Neuronal stem cell (in vitro differentiated cells): ENCODE measurements at regions not wholly inside any gene's neighbourhood (a gene's known extent, or its start where the extent isn't known, plus 50 kb on each side); places are given as distances from the start of the nearest gene placed in this dataset.

Source experiments
- DNase-seq: peaks from one replicate; pipeline ENCODE4 v3.0.0-alpha.2; 2013; ENCODE audit warnings: low spot score
- H2AFZ ChIP-seq: one replicate; pipeline ENCODE4 v1.6.1; 2013; ENCODE audit warnings: mild to moderate bottlenecking, low read length, inconsistent platforms
- H2AK5ac ChIP-seq: 2 replicates; pipeline ENCODE4 v1.6.1; 2013; ENCODE audit warnings: low read depth, mild to moderate bottlenecking, inconsistent platforms, low read length, moderate library complexity, mixed read lengths
- H2BK120ac ChIP-seq: 2 replicates; pipeline ENCODE4 v1.6.1; 2013; ENCODE audit warnings: low read depth, mild to moderate bottlenecking, inconsistent platforms, low read length, moderate library complexity, mixed read lengths
- H2BK12ac ChIP-seq: one replicate; pipeline ENCODE4 v1.6.1; 2013; ENCODE audit warnings: low read length, inconsistent platforms
- H2BK15ac ChIP-seq: 2 replicates; pipeline ENCODE4 v1.6.1; 2013; ENCODE audit warnings: mild to moderate bottlenecking, low read length, inconsistent platforms, mixed read lengths
- H2BK5ac ChIP-seq: one replicate; pipeline ENCODE4 v1.6.1; 2013; ENCODE audit warnings: inconsistent platforms, mild to moderate bottlenecking, low read length, moderate library complexity
- H3K14ac ChIP-seq: one replicate; pipeline ENCODE4 v1.6.1; 2013; ENCODE audit warnings: low read length, inconsistent platforms
- H3K18ac ChIP-seq: 2 replicates; pipeline ENCODE4 v1.6.1; 2013; ENCODE audit warnings: low read length, inconsistent platforms
- H3K23ac ChIP-seq: 2 replicates; pipeline ENCODE4 v1.6.1; 2013; ENCODE audit warnings: low read depth, mild to moderate bottlenecking, mixed read lengths, low read length, inconsistent platforms; ENCODE audit not compliant: poor library complexity
- H3K27ac ChIP-seq: replicated peaks from 3 replicates; pipeline ENCODE4 v1.5.1; 2013; ENCODE audit warnings: low read length, inconsistent platforms
- H3K27me3 ChIP-seq, 3 experiments: 2 replicates each; pipeline ENCODE4 v1.6.1; 2013; ENCODE audit warnings: low read length in 3 of 3, mild to moderate bottlenecking in 2 of 3, inconsistent platforms in 1 of 3, low read depth in 1 of 3, mixed read lengths in 1 of 3, moderate library complexity in 1 of 3; ENCODE audit not compliant: control insufficient read depth in 3 of 3, insufficient read depth in 3 of 3
- H3K36me3 ChIP-seq, 2 donors: replicated peaks in 1 of 2; 2 replicates each; pipeline ENCODE4 v1.6.1; 2013; ENCODE audit warnings: low read length in 2 of 2; ENCODE audit not compliant: control insufficient read depth in 2 of 2, insufficient read depth in 2 of 2
- H3K4ac ChIP-seq: 2 replicates; pipeline ENCODE4 v1.6.1; 2013; ENCODE audit warnings: inconsistent platforms, mild to moderate bottlenecking, low read length, moderate library complexity
- H3K4me1 ChIP-seq, 2 donors: 1 replicate in 1 of 2; 2 replicates in 1 of 2; pipeline ENCODE4 v1.6.1; 2013; ENCODE audit warnings: low read length in 2 of 2, low read depth in 1 of 2; ENCODE audit not compliant: control insufficient read depth in 2 of 2, insufficient read depth in 1 of 2
- H3K4me2 ChIP-seq: one replicate; pipeline ENCODE4 v1.6.1; 2013; ENCODE audit warnings: mild to moderate bottlenecking, low read length, inconsistent platforms; ENCODE audit not compliant: insufficient read depth, poor library complexity, severe bottlenecking
- H3K4me3 ChIP-seq, 2 donors: 2 replicates each; pipeline ENCODE4 v1.5.1; 2013; ENCODE audit warnings: low read length in 2 of 2, mild to moderate bottlenecking in 2 of 2, inconsistent platforms in 1 of 2, moderate library complexity in 1 of 2
- H3K79me1 ChIP-seq: one replicate; pipeline ENCODE4 v1.6.1; 2013; ENCODE audit warnings: low read depth, mild to moderate bottlenecking, inconsistent platforms, low read length, moderate library complexity
- H3K9ac ChIP-seq: one replicate; pipeline ENCODE4 v1.6.1; 2013; ENCODE audit warnings: mild to moderate bottlenecking, low read depth, low read length, inconsistent platforms; ENCODE audit not compliant: poor library complexity
- H3K9me3 ChIP-seq, 2 donors: replicated peaks in 1 of 2; 2 replicates each; pipeline versions ENCODE3 to v1.6.1; 2013; ENCODE audit warnings: low read length in 2 of 2, mild to moderate bottlenecking in 2 of 2, inconsistent platforms in 1 of 2, low read depth in 1 of 2, mixed read lengths in 1 of 2, moderate library complexity in 1 of 2; ENCODE audit not compliant: control insufficient read depth in 2 of 2, insufficient read depth in 1 of 2
- H4K8ac ChIP-seq: one replicate; pipeline ENCODE4 v1.6.1; 2013; ENCODE audit warnings: low read depth, mild to moderate bottlenecking, inconsistent platforms, low read length, moderate library complexity
- H4K91ac ChIP-seq: one replicate; pipeline ENCODE4 v1.6.1; 2013; ENCODE audit warnings: low read length, low read depth, mild to moderate bottlenecking, inconsistent platforms; ENCODE audit not compliant: poor library complexity
- WGBS, 2 donors: extraction: QIAGEN DNeasy Blood & Tissue Kit; methylation state at CpG; one replicate each; pipeline ENCODE4 v1.1.7; 2013; ENCODE audit warnings: missing lambda C conversion rate in 2 of 2, mixed read lengths in 1 of 2; ENCODE audit not compliant: insufficient read length in 2 of 2, insufficient replicate concordance in 1 of 2; ENCODE audit errors: extremely low coverage in 2 of 2; 5-methylcytosine and 5-hydroxymethylcytosine counted together

DNA sequence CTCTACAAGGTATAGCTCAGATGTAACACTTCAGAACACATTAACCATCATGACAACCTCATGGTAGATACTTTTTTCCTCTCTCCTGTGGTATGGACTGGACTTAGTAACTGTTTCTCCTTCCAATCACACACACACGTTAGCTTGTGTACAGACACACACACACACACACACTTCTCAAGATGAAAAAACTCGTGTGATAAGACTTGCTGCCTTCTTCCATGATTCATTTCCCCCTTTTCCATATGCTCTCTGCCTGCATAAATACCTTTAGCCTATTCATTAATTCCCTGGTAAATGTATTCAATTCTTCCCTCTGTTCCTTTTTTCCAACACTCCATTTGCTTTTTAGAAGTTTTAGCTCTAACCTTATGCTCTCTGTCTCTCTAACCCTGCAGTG lies 118.9 kb upstream of the TANK start:
- H3K27me3 ChIP-seq = no peaks in the 10 kb centered on the region
- H2BK15ac ChIP-seq = no peak overlapping the region
- H3K14ac ChIP-seq = no peak overlapping the region
- H2BK12ac ChIP-seq = no peak overlapping the region
- no peak overlapping the region for H3K4ac ChIP-seq
- no peak overlapping the region for H3K23ac ChIP-seq
- no peak overlapping the region for H4K91ac ChIP-seq
- H2BK5ac ChIP-seq = no peak overlapping the region
- no peak overlapping the region for H3K4me3 ChIP-seq
- no CpG with 5 or more reads among the region's 2 CpGs for WGBS, 2 donors
- H4K8ac ChIP-seq = no peak overlapping the region
- no peak overlapping the region for H3K27ac ChIP-seq
- no peaks in the 10 kb centered on the region for H3K79me1 ChIP-seq
- H3K4me2 ChIP-seq = no peak overlapping the region
- no peak overlapping the region for H2BK120ac ChIP-seq
- H3K9me3 ChIP-seq = no peaks in the 10 kb centered on the region
- no peaks in the 10 kb centered on the region for H3K36me3 ChIP-seq
- no peak for DNase-seq
- H2AK5ac ChIP-seq = no peak overlapping the region
- H2AFZ ChIP-seq = peak overlapping the region; percentile 8
- H3K9ac ChIP-seq = no peak overlapping the region
- H3K4me1 ChIP-seq = peaks cover 0 to 32% of the 10 kb centered on the region in 2 donors
- H3K18ac ChIP-seq = no peak overlapping the region

DNA sequence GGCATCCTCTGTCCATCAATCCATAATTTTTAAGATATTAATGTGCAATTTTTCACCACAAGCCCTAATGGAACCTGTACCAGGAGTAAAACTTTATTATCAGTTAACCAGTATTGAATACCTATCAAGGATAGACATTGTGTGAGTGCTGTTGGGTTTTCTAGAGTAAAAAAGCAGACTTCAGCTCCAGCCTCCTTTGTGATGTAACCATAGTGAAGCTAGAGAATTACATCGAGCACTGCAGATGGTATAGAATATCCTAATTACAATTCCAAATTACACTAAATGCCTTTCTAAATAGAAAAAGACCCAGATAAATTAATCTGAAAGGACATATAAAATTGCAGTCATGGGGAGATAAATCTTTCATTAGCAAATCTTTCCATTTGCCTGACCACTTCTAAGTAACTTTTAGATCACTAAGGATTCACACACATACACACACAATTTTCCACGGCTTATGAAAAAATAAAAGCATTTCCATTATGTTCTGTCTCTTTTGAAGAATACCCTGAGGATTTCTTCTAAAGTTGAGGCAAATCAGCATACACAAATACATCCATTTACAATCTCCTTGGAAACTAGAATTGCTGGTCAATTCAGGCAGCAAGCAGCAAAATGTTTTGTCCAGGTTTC lies 117.1 kb upstream of the TANK start:
- no peak overlapping the region for H2BK12ac ChIP-seq
- H2BK120ac ChIP-seq = no peak overlapping the region
- no peak overlapping the region for H3K18ac ChIP-seq
- H2BK15ac ChIP-seq = no peak overlapping the region
- H3K36me3 ChIP-seq = no peaks in the 10 kb centered on the region
- peaks cover 0 to 32% of the 10 kb centered on the region in 2 donors for H3K4me1 ChIP-seq
- H2AK5ac ChIP-seq = no peak overlapping the region
- no peak overlapping the region for H2BK5ac ChIP-seq
- H4K91ac ChIP-seq = no peak overlapping the region
- no peak for DNase-seq
- H3K9me3 ChIP-seq = no peaks in the 10 kb centered on the region
- no peak overlapping the region for H3K9ac ChIP-seq
- H4K8ac ChIP-seq = no peak overlapping the region
- H3K14ac ChIP-seq = no peak overlapping the region
- no peaks in the 10 kb centered on the region for H3K27me3 ChIP-seq
- no peak overlapping the region for H3K4ac ChIP-seq
- no CpG with 5 or more reads among the region's 2 CpGs for WGBS, 2 donors
- no peak overlapping the region for H3K4me2 ChIP-seq
- H3K27ac ChIP-seq = no peak overlapping the region
- H3K4me3 ChIP-seq = no peak overlapping the region
- H3K23ac ChIP-seq = no peak overlapping the region
- no peaks in the 10 kb centered on the region for H3K79me1 ChIP-seq
- peak overlapping the region; percentile 70 for H2AFZ ChIP-seq

DNA sequence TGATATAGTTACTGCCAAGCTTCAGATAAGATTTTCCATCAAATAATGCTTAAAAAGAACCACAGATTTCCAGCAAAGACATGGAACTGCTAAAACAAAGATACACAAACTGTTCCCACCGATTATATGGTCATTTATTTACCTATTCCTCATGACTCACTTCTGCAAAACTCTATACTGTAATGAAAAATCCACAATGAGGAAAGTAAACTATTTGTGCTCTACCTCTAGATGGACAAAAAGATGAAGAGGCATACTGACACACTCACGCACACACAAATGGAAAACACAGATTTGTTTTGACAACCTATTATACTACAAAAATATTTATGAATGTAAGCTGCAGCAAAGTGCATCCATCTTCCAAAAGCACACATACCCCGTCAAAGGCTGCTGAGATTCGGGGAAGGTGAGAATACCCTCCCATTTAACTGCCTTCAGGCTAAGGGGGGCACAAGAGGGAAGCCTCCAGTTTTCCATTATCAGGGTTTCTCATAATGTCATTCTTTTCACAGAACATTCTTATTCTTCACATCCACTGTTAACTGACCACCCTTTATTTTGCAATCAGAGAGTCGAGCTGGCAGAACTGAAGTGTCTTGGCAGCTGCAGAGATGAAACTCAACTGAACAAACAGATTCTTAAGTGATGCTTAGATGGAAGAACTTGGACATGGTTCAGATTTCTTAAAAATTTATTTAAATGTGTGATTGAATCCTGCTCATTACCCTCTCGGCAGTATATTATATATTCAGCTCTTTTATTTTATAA lies 115.9 kb upstream of the TANK start:
- Histone ChIP-seq H4K8ac (no peak overlapping the region), H3K23ac (no peak overlapping the region), H2BK120ac (no peak overlapping the region), H3K9me3 (no peaks in the 10 kb centered on the region), H3K9ac (no peak overlapping the region), H3K27ac (no peak overlapping the region), H3K4me2 (no peak overlapping the region), H3K4me3 (no peak overlapping the region), H3K4ac (no peak overlapping the region), H3K79me1 (no peaks in the 10 kb centered on the region), H3K27me3 (no peaks in the 10 kb centered on the region), H2AK5ac (no peak overlapping the region), H3K36me3 (no peaks in the 10 kb centered on the region), H3K4me1 (peaks cover 1 to 32% of the 10 kb centered on the region in 2 donors), H2AFZ (no peak overlapping the region), H3K18ac (no peak overlapping the region), H2BK15ac (no peak overlapping the region), H2BK12ac (no peak overlapping the region), H4K91ac (no peak overlapping the region), H2BK5ac (no peak overlapping the region), H3K14ac (no peak overlapping the region)
- no peak for DNase-seq
- WGBS, 2 donors = no CpG with 5 or more reads among the region's 6 CpGs

DNA sequence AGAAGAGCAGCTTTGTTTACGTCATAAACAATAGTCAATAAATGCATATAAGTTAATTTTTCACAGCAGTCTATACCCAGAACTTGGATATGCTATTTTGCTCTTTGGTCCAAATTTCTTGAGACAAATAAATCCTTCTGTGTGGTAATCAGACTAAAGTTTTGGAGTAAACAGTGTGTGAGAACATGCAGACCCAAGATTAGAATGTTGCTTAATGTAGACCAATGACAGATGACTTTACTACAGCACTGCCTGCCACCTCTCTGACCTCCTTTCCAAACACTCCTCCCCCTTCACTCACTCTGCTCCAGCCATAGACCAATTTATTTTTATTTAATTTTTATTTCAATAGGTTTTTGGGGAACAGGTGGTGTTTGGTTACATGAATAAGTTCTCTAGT lies 115.3 kb upstream of the TANK start:
- H3K36me3 ChIP-seq = no peaks in the 10 kb centered on the region
- H3K9me3 ChIP-seq = no peaks in the 10 kb centered on the region
- no peak overlapping the region for H3K4ac ChIP-seq
- WGBS, 2 donors = no CpG with 5 or more reads among the region's 1 CpG
- no peak for DNase-seq
- no peak overlapping the region for H2BK15ac ChIP-seq
- no peak overlapping the region for H3K9ac ChIP-seq
- no peak overlapping the region for H4K8ac ChIP-seq
- no peak overlapping the region for H3K4me2 ChIP-seq
- no peak overlapping the region for H2BK5ac ChIP-seq
- H3K79me1 ChIP-seq = no peaks in the 10 kb centered on the region
- H3K27me3 ChIP-seq = no peaks in the 10 kb centered on the region
- H4K91ac ChIP-seq = no peak overlapping the region
- H3K4me1 ChIP-seq = peaks cover 1 to 32% of the 10 kb centered on the region in 2 donors
- no peak overlapping the region for H2AK5ac ChIP-seq
- no peak overlapping the region for H3K14ac ChIP-seq
- H3K27ac ChIP-seq = no peak overlapping the region
- no peak overlapping the region for H2AFZ ChIP-seq
- H2BK120ac ChIP-seq = no peak overlapping the region
- H3K18ac ChIP-seq = no peak overlapping the region
- no peak overlapping the region for H2BK12ac ChIP-seq
- no peak overlapping the region for H3K4me3 ChIP-seq
- no peak overlapping the region for H3K23ac ChIP-seq
